ENCODE measurements at regions not wholly inside any gene's neighbourhood (a gene's known extent, or its start where the extent isn't known, plus 50 kb on each side); places are given as distances from the start of the nearest gene placed in this dataset.
"Not testable (repeated sequence)": the region's sequence is repeated elsewhere in the genome, so short reads cannot be mapped to it uniquely, and the experiment has no call there.

GRCh38 chr5:158473016-158473635 is 614.2 kb upstream of the CLINT1 start:
- DNase-seq = no peak

GRCh38 chr5:158471535-158471924 is 612.6 kb upstream of the CLINT1 start:
- DNase-seq = no peak

GRCh38 chr5:158470764-158471534 is 612.0 kb upstream of the CLINT1 start:
- DNase-seq = no peak

- no peak for DNase-seq
Measured at GRCh38 chr5:158468444-158468843, 609.5 kb upstream of the CLINT1 start.

- DNase-seq = no peak
Measured at GRCh38 chr5:158466191-158466590, 607.2 kb upstream of the CLINT1 start.

GRCh38 chr5:158465086-158465972 is 606.4 kb upstream of the CLINT1 start:
- no peak for DNase-seq

GRCh38 chr5:158464383-158464782 is 605.4 kb upstream of the CLINT1 start:
- DNase-seq = no peak

GRCh38 chr5:158463938-158464337 is 605.0 kb upstream of the CLINT1 start:
- DNase-seq = peak; percentile 81

GRCh38 chr5:158463188-158463587 is 604.2 kb upstream of the CLINT1 start:
- DNase-seq = peak; percentile 77

- DNase-seq = no peak
Measured at GRCh38 chr5:158462349-158463114, 603.6 kb upstream of the CLINT1 start.

- DNase-seq = no peak
Measured at GRCh38 chr5:158461240-158461854, 602.4 kb upstream of the CLINT1 start.

- no peak for DNase-seq
Measured at GRCh38 chr5:158458086-158458485, 599.1 kb upstream of the CLINT1 start.

GRCh38 chr5:158456756-158457155 is 597.8 kb upstream of the CLINT1 start:
- DNase-seq = peak; percentile 91

- no peak for DNase-seq
Measured at GRCh38 chr5:158456241-158456640, 597.3 kb upstream of the CLINT1 start.

GRCh38 chr5:158451993-158452672 is 593.2 kb upstream of the CLINT1 start:
- no peak for DNase-seq

GRCh38 chr5:158451203-158451992 is 592.5 kb upstream of the CLINT1 start:
- peak; percentile 83 for DNase-seq

GRCh38 chr5:158450751-158451171 is 591.8 kb upstream of the CLINT1 start:
- peak; percentile 82 for DNase-seq

GRCh38 chr5:158446761-158447160 is 587.8 kb upstream of the CLINT1 start:
- not testable (repeated sequence) for DNase-seq

GRCh38 chr5:158439204-158439603 is 580.3 kb upstream of the CLINT1 start:
- not testable (repeated sequence) for DNase-seq

GRCh38 chr5:158436271-158437065 is 577.5 kb upstream of the CLINT1 start:
- no peak for DNase-seq
